Nephron (organoid): ENCODE measurements at regions not wholly inside any gene's neighbourhood (a gene's known extent, or its start where the extent isn't known, plus 50 kb on each side); places are given as distances from the start of the nearest gene placed in this dataset.

Experiments
- H3K27ac Mint-ChIP-seq, 3 experiments: 2 replicates each; pipeline ENCODE4 v1.8.0; 2020; ENCODE audit warnings: mixed read lengths in 3 of 3, mild to moderate bottlenecking in 2 of 3, moderate library complexity in 1 of 3
- H3K27me3 Mint-ChIP-seq: 2 replicates; pipeline ENCODE4 v1.8.0; 2021; ENCODE audit warnings: low read depth, mild to moderate bottlenecking, moderate library complexity, mixed read lengths
- H3K36me3 Mint-ChIP-seq: 2 replicates; pipeline ENCODE4 v1.8.0; 2020; ENCODE audit warnings: low read depth, mixed read lengths
- H3K4me1 Mint-ChIP-seq: 2 replicates; pipeline ENCODE4 v1.8.0; 2020; ENCODE audit warnings: mixed read lengths
- H3K4me3 Mint-ChIP-seq, 3 experiments: 2 replicates each; pipeline ENCODE4 v1.8.0; 2020; ENCODE audit warnings: mild to moderate bottlenecking in 3 of 3, mixed read lengths in 3 of 3, moderate library complexity in 2 of 3
- H3K9me3 Mint-ChIP-seq: 2 replicates; pipeline ENCODE4 v1.8.0; 2020; ENCODE audit warnings: mixed read lengths
- CTCF ChIP-seq, 3 experiments: fragments of 200-600 bp; sonication (generic); IDR thresholded peaks; one replicate each; pipeline ENCODE4 v1.5.0; 2021; ENCODE audit warnings: antibody characterized with exemption in 3 of 3; ENCODE audit not compliant: unreplicated experiment in 3 of 3

- H3K4me3 Mint-ChIP-seq, result no peak overlapping the region
- no peak overlapping the region for H3K27ac Mint-ChIP-seq
- H3K27me3 Mint-ChIP-seq, result no peaks in the 10 kb centered on the region
- no peaks in the 10 kb centered on the region for H3K4me1 Mint-ChIP-seq
- peaks cover 9% of the 10 kb centered on the region for H3K9me3 Mint-ChIP-seq
- no peak for TF ChIP-seq CTCF (IDR thresholded peaks at IDR 0.05; ENCODE audit: unreplicated experiment in 3 of 3)
- H3K36me3 Mint-ChIP-seq, result no peaks in the 10 kb centered on the region
These were observed 638.2 kb upstream of the MIR17HG start for GRCh38 chr13:90709319-90709718.

DNA sequence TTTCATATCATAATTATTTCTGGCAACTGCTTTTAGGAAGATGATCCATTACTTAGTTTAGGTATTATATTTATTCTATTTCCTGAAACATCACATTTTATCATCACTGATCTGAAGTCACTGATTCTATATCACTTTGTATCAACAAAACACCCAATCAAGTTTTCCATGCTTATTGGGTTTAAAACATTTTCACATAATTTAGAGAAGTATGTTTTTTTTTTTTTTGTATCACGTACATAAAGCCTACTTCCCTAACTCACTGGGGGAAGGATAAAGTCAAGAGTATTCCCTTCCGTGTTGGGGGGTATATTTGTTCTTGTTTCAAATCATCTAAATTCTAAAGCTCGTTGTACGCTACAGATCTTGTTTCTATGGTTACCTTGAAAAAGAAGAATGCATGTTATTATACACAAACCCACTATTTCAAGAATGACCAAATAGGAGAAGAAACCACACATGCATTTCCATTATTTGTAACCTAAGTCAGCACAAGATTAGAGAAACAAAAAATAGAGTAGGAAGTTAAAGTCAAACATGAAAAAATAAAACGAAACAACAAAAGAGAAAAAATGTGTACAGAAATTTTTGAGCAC lies 637.2 kb upstream of the MIR17HG start:
- Mint-ChIP-seq H3K27me3 (no peaks in the 10 kb centered on the region), H3K9me3 (peaks cover 9% of the 10 kb centered on the region)

GRCh38 chr13:90713441-90714133 lies 633.9 kb upstream of the MIR17HG start:
- peaks cover 13% of the 10 kb centered on the region for H3K4me1 Mint-ChIP-seq
- H3K36me3 Mint-ChIP-seq, result no peaks in the 10 kb centered on the region
- no peaks in the 10 kb centered on the region for H3K9me3 Mint-ChIP-seq
- no peaks in the 10 kb centered on the region for H3K27me3 Mint-ChIP-seq
- no peak overlapping the region for H3K27ac Mint-ChIP-seq
- no peak overlapping the region for H3K4me3 Mint-ChIP-seq
- no peak for TF ChIP-seq CTCF (IDR thresholded peaks at IDR 0.05; ENCODE audit: unreplicated experiment in 3 of 3)

More for the DNA sequence above, 637.2 kb upstream of the MIR17HG start:
- no peak for TF ChIP-seq CTCF (IDR thresholded peaks at IDR 0.05; ENCODE audit: unreplicated experiment in 3 of 3)
- Mint-ChIP-seq H3K4me3 (no peak overlapping the region), H3K4me1 (no peaks in the 10 kb centered on the region), H3K27ac (no peak overlapping the region), H3K36me3 (no peaks in the 10 kb centered on the region)

GRCh38 chr13:90715485-90715884 lies 632.0 kb upstream of the MIR17HG start:
- Mint-ChIP-seq H3K4me1 (peaks cover 13% of the 10 kb centered on the region), H3K27me3 (no peaks in the 10 kb centered on the region), H3K27ac (peak overlapping the region in 1 of 3 experiments; percentile 93), H3K36me3 (no peaks in the 10 kb centered on the region), H3K9me3 (no peaks in the 10 kb centered on the region), H3K4me3 (no peak overlapping the region)
- no peak for TF ChIP-seq CTCF (IDR thresholded peaks at IDR 0.05; ENCODE audit: unreplicated experiment in 3 of 3)

GRCh38 chr13:90717451-90717936 lies 630.0 kb upstream of the MIR17HG start:
- Mint-ChIP-seq H3K9me3 (no peaks in the 10 kb centered on the region), H3K27ac (peak overlapping the region; percentile 66 to 93 (median 70)), H3K27me3 (no peaks in the 10 kb centered on the region), H3K36me3 (no peaks in the 10 kb centered on the region), H3K4me1 (peaks cover 13% of the 10 kb centered on the region), H3K4me3 (no peak overlapping the region)
- TF ChIP-seq CTCF (IDR thresholded peaks at IDR 0.05; ENCODE audit: unreplicated experiment in 3 of 3), result no peak
